DND-41 (cell line): ENCODE measurements at regions not wholly inside any gene's neighbourhood (a gene's known extent, or its start where the extent isn't known, plus 50 kb on each side); places are given as distances from the start of the nearest gene placed in this dataset.

ENCODE experiments used
- ATAC-seq: fragments of 200-7000 bp; cut with Tn5 transposase; 3 replicates; pipeline ENCODE4 v1.9.1; 2021; ENCODE audit warnings: low read depth; ENCODE audit not compliant: insufficient read depth
- DNase-seq: peaks from one replicate; pipeline ENCODE4 v3.0.0-alpha.2; 2020
- H2AFZ ChIP-seq: 2 replicates; pipeline ENCODE4 v1.6.0; 2012; ENCODE audit warnings: low read depth, low read length
- H3K27ac ChIP-seq: 2 replicates; pipeline ENCODE4 v1.5.1; 2012; ENCODE audit warnings: low read length, inconsistent platforms
- H3K27me3 ChIP-seq: fragments of 200-600 bp; sonication (generic); 2 replicates; pipeline ENCODE4 v1.6.0; 2012; ENCODE audit warnings: low read length, mild to moderate bottlenecking, inconsistent platforms; ENCODE audit not compliant: insufficient read depth, poor library complexity
- H3K36me3 ChIP-seq: 2 replicates; pipeline ENCODE4 v1.5.1; 2012; ENCODE audit warnings: low read length, inconsistent platforms; ENCODE audit not compliant: insufficient read depth
- H3K4me1 ChIP-seq: 2 replicates; pipeline ENCODE4 v1.5.1; 2012; ENCODE audit warnings: mild to moderate bottlenecking, low read length; ENCODE audit not compliant: insufficient read depth
- H3K4me2 ChIP-seq: 2 replicates; pipeline ENCODE4 v1.6.0; 2012; ENCODE audit warnings: mild to moderate bottlenecking, moderate library complexity, low read length, inconsistent platforms; ENCODE audit not compliant: insufficient read depth
- H3K4me3 ChIP-seq, 2 experiments: fragments of 200-600 bp in 1 of 2; shearing (Covaris generic) in 1 of 2; 2 replicates each; pipeline ENCODE4 v1.5.1; 2012 to 2016; ENCODE audit warnings: inconsistent platforms in 2 of 2, low read length in 2 of 2, mild to moderate bottlenecking in 2 of 2, low read depth in 1 of 2, moderate library complexity in 1 of 2
- H3K79me2 ChIP-seq: 2 replicates; pipeline ENCODE4 v1.6.0; 2012; ENCODE audit warnings: low read length, inconsistent platforms; ENCODE audit not compliant: insufficient read depth
- H3K9ac ChIP-seq: 2 replicates; pipeline ENCODE4 v1.6.0; 2012; ENCODE audit warnings: low read depth, mild to moderate bottlenecking, inconsistent platforms, low read length, moderate library complexity
- H3K9me3 ChIP-seq: 2 replicates; pipeline ENCODE4 v1.5.1; 2012; ENCODE audit warnings: low read length, moderate library complexity, mild to moderate bottlenecking, inconsistent platforms; ENCODE audit not compliant: insufficient read depth, severe bottlenecking
- H4K20me1 ChIP-seq: 2 replicates; pipeline ENCODE4 v1.6.0; 2012; ENCODE audit warnings: low read length; ENCODE audit not compliant: insufficient read depth
- EZH2 ChIP-seq: IDR thresholded peaks from 3 replicates; pipeline ENCODE4 v1.6.1; 2012; ENCODE audit warnings: borderline replicate concordance, low read depth, mild to moderate bottlenecking, moderate library complexity, low read length, inconsistent platforms; ENCODE audit not compliant: severe bottlenecking
- TF ChIP-seq, protein P1 (sequence below): IDR thresholded peaks from 2 replicates; pipeline ENCODE4 v1.5.1; 2012; ENCODE audit warnings: borderline replicate concordance, low read length, moderate library complexity, mild to moderate bottlenecking; ENCODE audit not compliant: poor library complexity, severe bottlenecking; ENCODE audit errors: extremely low read depth

DNA sequence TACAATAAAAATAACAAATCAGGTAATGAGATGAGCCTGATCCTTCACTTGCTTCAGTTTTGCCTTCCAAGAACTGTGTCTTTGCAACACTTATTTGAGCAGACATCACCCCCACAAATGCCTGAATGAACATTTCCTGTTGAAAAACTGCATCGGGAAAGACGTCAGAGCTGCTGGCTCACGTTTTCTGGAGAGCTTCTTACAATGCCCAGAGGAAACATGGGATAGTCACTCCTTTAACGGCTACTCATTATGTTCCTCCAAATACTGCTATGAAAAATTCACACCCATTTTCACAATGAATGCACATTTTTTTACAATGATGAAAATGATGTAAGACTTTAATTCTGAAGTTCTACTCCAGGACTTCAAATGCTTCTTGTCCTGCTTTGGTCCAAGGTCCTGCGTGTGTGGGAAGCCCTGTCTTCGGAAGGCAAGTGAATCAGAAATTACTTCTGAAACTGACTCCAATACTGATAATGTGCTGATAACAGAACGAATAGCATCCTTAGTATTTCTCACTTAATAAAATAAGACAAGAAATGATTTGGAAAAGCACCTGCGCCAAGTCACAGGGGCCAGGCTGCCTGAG lies 238.0 kb downstream of the ANKRD60 start:
- no peak overlapping the region for H3K27ac ChIP-seq

DNA sequence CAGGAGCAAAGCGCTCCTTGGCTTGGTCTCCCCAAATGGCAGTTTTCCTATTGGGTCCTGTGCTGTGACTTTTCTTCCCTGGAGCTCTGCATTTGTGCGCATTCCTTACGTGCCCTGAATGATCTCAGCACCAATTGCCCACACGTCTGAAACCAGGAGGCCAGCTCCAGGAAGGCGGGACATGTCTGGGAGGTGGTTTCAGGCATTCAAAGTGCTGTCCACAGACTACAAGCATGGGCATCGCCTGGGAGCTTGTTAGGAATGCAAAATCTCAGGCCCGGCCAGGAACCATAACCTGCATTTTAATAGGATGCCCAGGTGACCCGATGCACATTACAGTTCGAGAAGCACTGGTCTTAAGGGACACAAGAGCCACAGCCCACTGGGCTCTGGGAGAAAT lies 239.6 kb downstream of the ANKRD60 start:
- no peak for ATAC-seq
- Histone ChIP-seq H3K79me2 (no peaks in the 10 kb centered on the region), H3K27me3 (peaks cover 23% of the 10 kb centered on the region), H3K4me3 (no peak overlapping the region), H3K4me2 (no peak overlapping the region), H3K36me3 (no peaks in the 10 kb centered on the region), H3K9ac (no peak overlapping the region), H3K27ac (no peak overlapping the region), H3K4me1 (no peaks in the 10 kb centered on the region), H2AFZ (no peak overlapping the region), H4K20me1 (0 out of 2 replicates have a peak, but pooled peaks cover 4% of the 10 kb centered on the region), H3K9me3 (no peaks in the 10 kb centered on the region)
- DNase-seq: no peak
- TF ChIP-seq EZH2: no peak
- TF ChIP-seq, protein P1, sequence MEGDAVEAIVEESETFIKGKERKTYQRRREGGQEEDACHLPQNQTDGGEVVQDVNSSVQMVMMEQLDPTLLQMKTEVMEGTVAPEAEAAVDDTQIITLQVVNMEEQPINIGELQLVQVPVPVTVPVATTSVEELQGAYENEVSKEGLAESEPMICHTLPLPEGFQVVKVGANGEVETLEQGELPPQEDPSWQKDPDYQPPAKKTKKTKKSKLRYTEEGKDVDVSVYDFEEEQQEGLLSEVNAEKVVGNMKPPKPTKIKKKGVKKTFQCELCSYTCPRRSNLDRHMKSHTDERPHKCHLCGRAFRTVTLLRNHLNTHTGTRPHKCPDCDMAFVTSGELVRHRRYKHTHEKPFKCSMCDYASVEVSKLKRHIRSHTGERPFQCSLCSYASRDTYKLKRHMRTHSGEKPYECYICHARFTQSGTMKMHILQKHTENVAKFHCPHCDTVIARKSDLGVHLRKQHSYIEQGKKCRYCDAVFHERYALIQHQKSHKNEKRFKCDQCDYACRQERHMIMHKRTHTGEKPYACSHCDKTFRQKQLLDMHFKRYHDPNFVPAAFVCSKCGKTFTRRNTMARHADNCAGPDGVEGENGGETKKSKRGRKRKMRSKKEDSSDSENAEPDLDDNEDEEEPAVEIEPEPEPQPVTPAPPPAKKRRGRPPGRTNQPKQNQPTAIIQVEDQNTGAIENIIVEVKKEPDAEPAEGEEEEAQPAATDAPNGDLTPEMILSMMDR: no peak

More for the DNA sequence above, 238.0 kb downstream of the ANKRD60 start:
- Histone ChIP-seq H2AFZ (no peak overlapping the region), H4K20me1 (0 out of 2 replicates have a peak, but pooled peaks cover 4% of the 10 kb centered on the region), H3K27me3 (peaks cover 20% of the 10 kb centered on the region), H3K4me2 (no peak overlapping the region), H3K4me3 (no peak overlapping the region), H3K4me1 (no peaks in the 10 kb centered on the region), H3K36me3 (no peaks in the 10 kb centered on the region), H3K79me2 (no peaks in the 10 kb centered on the region), H3K9ac (no peak overlapping the region), H3K9me3 (no peaks in the 10 kb centered on the region)
- DNase-seq (no peak), ATAC-seq (no peak)
- TF ChIP-seq, protein P1: no peak
- TF ChIP-seq EZH2: no peak

DNA sequence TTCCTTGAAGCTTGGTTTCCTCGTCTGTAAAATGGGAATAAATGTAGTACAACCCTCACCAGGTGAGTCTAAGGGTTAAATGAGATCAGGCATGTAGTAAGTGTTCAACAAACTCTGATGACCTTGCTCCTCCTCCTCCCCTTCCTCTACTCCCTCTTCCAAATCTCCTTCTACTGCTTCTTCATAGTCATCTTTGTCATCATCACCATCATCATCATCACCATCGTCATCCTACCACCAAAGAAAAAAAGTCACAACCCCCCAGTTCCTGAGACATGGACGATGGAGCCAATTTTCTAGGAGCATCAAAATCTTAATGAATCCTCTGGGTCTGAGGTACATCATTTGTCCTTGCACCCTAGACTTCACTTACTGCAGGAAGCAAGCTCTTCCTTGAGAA lies 240.0 kb downstream of the ANKRD60 start:
- Histone ChIP-seq H2AFZ (no peak overlapping the region), H3K27me3 (peaks cover 23% of the 10 kb centered on the region)
- no peak for ATAC-seq

More for the DNA sequence above, 240.0 kb downstream of the ANKRD60 start:
- H3K4me3 ChIP-seq: no peak overlapping the region
- no peaks in the 10 kb centered on the region for H3K4me1 ChIP-seq
- no peak overlapping the region for H3K27ac ChIP-seq
- H3K79me2 ChIP-seq: no peaks in the 10 kb centered on the region
- DNase-seq: no peak
- H3K9me3 ChIP-seq: no peaks in the 10 kb centered on the region
- TF ChIP-seq, protein P1: no peak
- H3K9ac ChIP-seq: no peak overlapping the region
- no peaks in the 10 kb centered on the region for H3K36me3 ChIP-seq
- no peak overlapping the region for H3K4me2 ChIP-seq
- H4K20me1 ChIP-seq: 0 out of 2 replicates have a peak, but pooled peaks cover 4% of the 10 kb centered on the region
